Left lung (tissue), 4 donors: ENCODE measurements at regions not wholly inside any gene's neighbourhood (a gene's known extent, or its start where the extent isn't known, plus 50 kb on each side); places are given as distances from the start of the nearest gene placed in this dataset.

ENCODE experiments used
- ATAC-seq: fragments of 200-7000 bp; cut with Tn5 transposase; one replicate; pipeline ENCODE4 v1.9.1; 2020; ENCODE audit warnings: moderate library complexity
- DNase-seq, 4 donors: peaks; one replicate each; pipeline ENCODE4 v3.0.0-alpha.2; 2013 to 2020
- H3K27ac ChIP-seq, 2 donors: fragments of 200-600 bp; sonication (generic) in 1 of 2; one replicate each; pipeline versions ENCODE4 v1.5.0 to v1.8.0; 2020 to 2021
- H3K27me3 ChIP-seq, 2 donors: fragments of 200-600 bp; sonication (generic) in 1 of 2; one replicate each; pipeline versions ENCODE4 v1.5.0 to v1.8.0; 2020 to 2021
- H3K36me3 ChIP-seq, 2 donors: fragments of 200-600 bp; sonication (generic) in 1 of 2; one replicate each; pipeline versions ENCODE4 v1.5.0 to v1.8.0; 2020 to 2021
- H3K4me1 ChIP-seq, 2 donors: fragments of 200-600 bp; one replicate each; pipeline ENCODE4 v1.8.0; 2021
- H3K4me3 ChIP-seq, 2 donors: fragments of 200-600 bp; sonication (generic) in 1 of 2; one replicate each; pipeline versions ENCODE4 v1.5.0 to v1.8.0; 2020 to 2021; ENCODE audit warnings: mild to moderate bottlenecking in 1 of 2
- H3K9me3 ChIP-seq, 2 donors: fragments of 200-600 bp; sonication (generic) in 1 of 2; one replicate each; pipeline versions ENCODE4 v1.5.0 to v1.8.0; 2020 to 2021
- intact Hi-C, 2 donors: fragments of 100-400 bp; cut with DNase I; formaldehyde crosslinking; loops; one replicate each; pipeline versions ENCODE4 v1.11.2 to v1.14.2; 2022
- TF ChIP-seq, protein P1 (sequence below), 2 donors: fragments of 200-600 bp; sonication (generic) in 1 of 2; IDR thresholded peaks; one replicate each; pipeline versions ENCODE4 v1.5.0 to v1.8.0; 2021; ENCODE audit warnings: antibody characterized with exemption in 2 of 2
- donor health status: DM: no; HTN: yes; CAD: no.
- donor health status: DM: no; HTN: no; CAD: no.

DNA sequence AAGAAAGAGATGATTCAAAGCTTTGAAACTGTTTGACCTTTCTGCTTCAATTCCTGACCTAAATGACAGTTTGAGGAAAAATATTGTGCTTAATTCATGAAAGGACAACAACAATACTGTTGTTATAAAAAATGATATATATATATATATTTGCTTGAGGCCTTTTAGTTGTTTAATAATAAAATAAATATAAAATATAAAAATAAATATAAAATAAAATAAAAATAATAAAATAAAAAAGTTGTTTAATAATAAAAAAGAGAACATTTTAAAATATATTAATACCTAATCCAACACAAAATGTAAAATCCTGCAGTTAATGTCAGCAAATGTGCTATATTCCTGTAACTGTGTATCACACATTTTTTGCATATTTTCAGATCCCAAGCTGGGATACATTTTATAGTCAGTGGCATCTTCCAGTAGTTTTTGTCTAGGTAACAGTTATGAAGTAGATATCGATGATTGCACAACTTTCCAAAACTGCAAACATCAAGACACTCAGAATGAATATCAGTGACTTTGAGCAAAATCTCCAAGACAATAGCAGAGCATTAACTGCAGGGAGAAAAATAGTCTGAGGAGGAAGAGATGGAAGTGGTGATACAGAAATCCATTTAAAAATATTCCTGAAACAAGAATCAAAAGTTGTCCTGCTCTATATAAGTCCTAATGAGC, 375.5 kb upstream of the KLHL1 start:
- Histone ChIP-seq H3K27ac (no peak overlapping the region), H3K36me3 (no peaks in the 10 kb centered on the region), H3K27me3 (no peaks in the 10 kb centered on the region), H3K4me3 (no peak overlapping the region), H3K9me3 (peaks cover 0 to 5% of the 10 kb centered on the region in 2 donors), H3K4me1 (no peaks in the 10 kb centered on the region)
- no peak for ATAC-seq
- intact Hi-C loops = no loop called here
- TF ChIP-seq, protein P1, sequence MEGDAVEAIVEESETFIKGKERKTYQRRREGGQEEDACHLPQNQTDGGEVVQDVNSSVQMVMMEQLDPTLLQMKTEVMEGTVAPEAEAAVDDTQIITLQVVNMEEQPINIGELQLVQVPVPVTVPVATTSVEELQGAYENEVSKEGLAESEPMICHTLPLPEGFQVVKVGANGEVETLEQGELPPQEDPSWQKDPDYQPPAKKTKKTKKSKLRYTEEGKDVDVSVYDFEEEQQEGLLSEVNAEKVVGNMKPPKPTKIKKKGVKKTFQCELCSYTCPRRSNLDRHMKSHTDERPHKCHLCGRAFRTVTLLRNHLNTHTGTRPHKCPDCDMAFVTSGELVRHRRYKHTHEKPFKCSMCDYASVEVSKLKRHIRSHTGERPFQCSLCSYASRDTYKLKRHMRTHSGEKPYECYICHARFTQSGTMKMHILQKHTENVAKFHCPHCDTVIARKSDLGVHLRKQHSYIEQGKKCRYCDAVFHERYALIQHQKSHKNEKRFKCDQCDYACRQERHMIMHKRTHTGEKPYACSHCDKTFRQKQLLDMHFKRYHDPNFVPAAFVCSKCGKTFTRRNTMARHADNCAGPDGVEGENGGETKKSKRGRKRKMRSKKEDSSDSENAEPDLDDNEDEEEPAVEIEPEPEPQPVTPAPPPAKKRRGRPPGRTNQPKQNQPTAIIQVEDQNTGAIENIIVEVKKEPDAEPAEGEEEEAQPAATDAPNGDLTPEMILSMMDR (IDR thresholded peaks at IDR 0.05) = no peak
- no peak for DNase-seq

DNA sequence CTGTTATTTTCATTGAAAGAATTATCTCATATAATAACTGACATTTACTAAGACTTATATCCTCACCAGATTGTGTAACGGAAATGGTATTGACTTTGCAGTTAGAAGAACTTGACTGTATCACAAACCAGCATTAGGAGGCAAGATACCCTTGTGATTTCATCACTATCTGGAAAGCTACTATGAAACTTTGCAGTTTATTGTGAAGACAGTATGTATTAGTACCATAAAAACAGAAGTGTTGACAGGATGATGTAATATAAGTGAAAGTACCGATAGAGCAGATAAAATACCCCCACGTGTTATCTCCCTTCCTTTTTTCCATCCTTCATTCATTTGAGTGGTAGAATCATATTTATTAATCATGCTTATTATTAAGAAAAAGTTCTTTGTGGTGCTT, 365.7 kb upstream of the KLHL1 start:
- no peaks in the 10 kb centered on the region for H3K27me3 ChIP-seq
- intact Hi-C loops = no loop called here
- ATAC-seq = no peak
- no peaks in the 10 kb centered on the region for H3K4me1 ChIP-seq
- no peaks in the 10 kb centered on the region for H3K36me3 ChIP-seq
- H3K4me3 ChIP-seq = no peak overlapping the region
- TF ChIP-seq, protein P1 (IDR thresholded peaks at IDR 0.05) = no peak
- no peak for DNase-seq
- H3K9me3 ChIP-seq = peaks cover 0 to 2% of the 10 kb centered on the region in 2 donors
- H3K27ac ChIP-seq = no peak overlapping the region

GRCh38 chr13:70469077-70469476, 360.8 kb upstream of the KLHL1 start:
- no peaks in the 10 kb centered on the region for H3K4me1 ChIP-seq
- no peak overlapping the region for H3K27ac ChIP-seq
- ATAC-seq (no peak), DNase-seq (no peak)
- peaks cover 0 to 5% of the 10 kb centered on the region in 2 donors for H3K9me3 ChIP-seq
- TF ChIP-seq, protein P1 (IDR thresholded peaks at IDR 0.05) = no peak
- intact Hi-C loops = no loop called here
- no peaks in the 10 kb centered on the region for H3K36me3 ChIP-seq
- no peaks in the 10 kb centered on the region for H3K27me3 ChIP-seq
- H3K4me3 ChIP-seq = no peak overlapping the region

DNA sequence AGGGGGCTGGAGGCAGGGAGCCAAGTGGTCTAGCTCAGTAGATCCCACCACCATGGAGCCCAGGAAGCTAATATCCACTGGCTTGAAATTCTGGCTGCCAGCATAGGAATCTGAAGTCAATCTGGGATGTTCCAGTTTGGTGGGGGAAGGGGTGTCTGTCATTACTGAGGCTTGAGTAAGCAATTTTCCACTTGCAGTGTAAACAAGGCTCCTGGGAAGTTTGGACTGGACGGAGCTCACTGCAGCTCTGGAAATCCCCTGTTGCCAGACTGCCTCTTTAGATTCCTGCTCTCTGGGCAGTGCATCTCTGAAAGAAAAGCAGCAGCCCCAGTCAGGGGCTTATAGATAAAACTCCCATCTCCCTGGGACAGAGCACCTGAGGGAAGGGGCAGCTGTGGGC, 349.2 kb upstream of the KLHL1 start:
- Histone ChIP-seq H3K4me3 (no peak overlapping the region), H3K36me3 (no peaks in the 10 kb centered on the region), H3K27me3 (no peaks in the 10 kb centered on the region), H3K4me1 (no peaks in the 10 kb centered on the region), H3K27ac (no peak overlapping the region), H3K9me3 (peaks cover 0 to 21% of the 10 kb centered on the region in 2 donors)
- intact Hi-C loops = no loop called here
- ATAC-seq = no peak
- TF ChIP-seq, protein P1 (IDR thresholded peaks at IDR 0.05) = no peak
- no peak for DNase-seq

GRCh38 chr13:70448820-70449219, 340.6 kb upstream of the KLHL1 start:
- ATAC-seq = no peak
- intact Hi-C loops = no loop called here
- Histone ChIP-seq H3K4me1 (no peaks in the 10 kb centered on the region), H3K27ac (no peak overlapping the region), H3K4me3 (no peak overlapping the region), H3K36me3 (no peaks in the 10 kb centered on the region), H3K27me3 (no peaks in the 10 kb centered on the region), H3K9me3 (peaks cover 0 to 2% of the 10 kb centered on the region in 2 donors)
- DNase-seq = no peak
- TF ChIP-seq, protein P1 (IDR thresholded peaks at IDR 0.05) = no peak
